MM.1S (cell line): ENCODE measurements at regions not wholly inside any gene's neighbourhood (a gene's known extent, or its start where the extent isn't known, plus 50 kb on each side); places are given as distances from the start of the nearest gene placed in this dataset.

Experiments
- EZH2 ChIP-seq: fragments of 300-600 bp; sonication (generic); optimal IDR thresholded peaks from 2 replicates; pipeline ENCODE3; 2017; ENCODE audit warnings: low read depth, mild to moderate bottlenecking, antibody characterized with exemption, low read length, mixed read lengths
- TF ChIP-seq, protein P1 (sequence below): fragments of 300-600 bp; sonication (generic); IDR thresholded peaks from 2 replicates; pipeline ENCODE4 v1.5.1; 2016; ENCODE audit warnings: antibody characterized with exemption, low read length, mixed read lengths

DNA sequence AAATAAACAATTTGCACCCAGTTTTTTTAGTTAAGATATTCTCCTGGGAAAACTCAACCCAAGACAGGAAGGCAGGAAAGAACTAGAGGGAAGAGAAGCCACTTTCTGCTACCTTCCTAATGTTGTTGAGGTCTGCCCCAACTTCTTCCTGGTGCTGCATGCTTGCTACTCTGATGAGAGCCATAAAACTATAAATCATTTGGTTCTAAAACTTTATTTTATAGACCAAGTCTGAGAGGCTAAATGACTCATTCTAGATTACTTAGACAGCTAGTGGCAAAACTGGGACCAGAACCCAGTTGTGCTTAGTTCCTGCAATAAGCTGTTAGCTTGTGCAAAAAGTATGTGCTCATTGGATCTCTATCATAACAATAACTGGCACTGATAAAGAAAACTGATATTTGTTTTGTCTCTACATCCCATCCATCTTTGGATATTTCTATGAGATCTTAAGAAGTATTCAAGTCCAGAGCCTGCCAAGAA is 344.9 kb upstream of the SLC14A2 start:
- TF ChIP-seq, protein P1, sequence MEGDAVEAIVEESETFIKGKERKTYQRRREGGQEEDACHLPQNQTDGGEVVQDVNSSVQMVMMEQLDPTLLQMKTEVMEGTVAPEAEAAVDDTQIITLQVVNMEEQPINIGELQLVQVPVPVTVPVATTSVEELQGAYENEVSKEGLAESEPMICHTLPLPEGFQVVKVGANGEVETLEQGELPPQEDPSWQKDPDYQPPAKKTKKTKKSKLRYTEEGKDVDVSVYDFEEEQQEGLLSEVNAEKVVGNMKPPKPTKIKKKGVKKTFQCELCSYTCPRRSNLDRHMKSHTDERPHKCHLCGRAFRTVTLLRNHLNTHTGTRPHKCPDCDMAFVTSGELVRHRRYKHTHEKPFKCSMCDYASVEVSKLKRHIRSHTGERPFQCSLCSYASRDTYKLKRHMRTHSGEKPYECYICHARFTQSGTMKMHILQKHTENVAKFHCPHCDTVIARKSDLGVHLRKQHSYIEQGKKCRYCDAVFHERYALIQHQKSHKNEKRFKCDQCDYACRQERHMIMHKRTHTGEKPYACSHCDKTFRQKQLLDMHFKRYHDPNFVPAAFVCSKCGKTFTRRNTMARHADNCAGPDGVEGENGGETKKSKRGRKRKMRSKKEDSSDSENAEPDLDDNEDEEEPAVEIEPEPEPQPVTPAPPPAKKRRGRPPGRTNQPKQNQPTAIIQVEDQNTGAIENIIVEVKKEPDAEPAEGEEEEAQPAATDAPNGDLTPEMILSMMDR: no peak
- TF ChIP-seq EZH2: no peak
